ENCODE measurements at regions not wholly inside any gene's neighbourhood (a gene's known extent, or its start where the extent isn't known, plus 50 kb on each side); places are given as distances from the start of the nearest gene placed in this dataset.

DNA sequence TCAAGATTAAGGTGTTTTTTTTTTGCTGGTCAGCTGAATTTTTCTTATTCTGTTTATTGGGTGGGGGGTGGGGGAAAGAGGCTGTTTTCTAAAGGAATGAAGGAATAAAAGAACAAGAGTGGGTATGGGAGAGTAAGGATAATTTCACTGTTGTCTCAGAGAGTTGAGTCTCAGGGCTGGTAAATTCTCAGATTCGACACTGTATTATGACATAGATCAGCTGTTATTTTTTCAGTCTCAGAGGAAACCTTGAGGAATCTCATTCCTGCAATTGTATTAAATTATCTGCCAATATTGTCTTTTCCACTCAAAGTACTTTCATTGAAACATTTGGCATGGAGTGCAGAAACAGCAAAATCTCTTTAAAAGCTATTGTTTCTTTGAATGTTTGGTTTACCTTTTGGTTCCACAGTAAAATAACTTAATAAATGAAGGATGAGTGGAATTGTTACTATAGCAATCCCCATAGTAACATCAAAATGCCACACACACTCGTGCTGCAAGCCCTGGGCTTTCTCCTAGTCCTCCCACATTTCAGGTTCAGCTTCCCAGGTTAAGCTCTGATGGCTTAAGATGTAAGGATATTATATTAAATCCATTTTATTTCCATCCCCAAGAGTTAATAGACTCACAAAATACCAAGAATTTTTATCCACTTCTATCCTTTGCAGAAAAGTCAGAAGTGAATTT, 478.7 kb upstream of the TCF4 start:
- TF ChIP-seq, protein P1, sequence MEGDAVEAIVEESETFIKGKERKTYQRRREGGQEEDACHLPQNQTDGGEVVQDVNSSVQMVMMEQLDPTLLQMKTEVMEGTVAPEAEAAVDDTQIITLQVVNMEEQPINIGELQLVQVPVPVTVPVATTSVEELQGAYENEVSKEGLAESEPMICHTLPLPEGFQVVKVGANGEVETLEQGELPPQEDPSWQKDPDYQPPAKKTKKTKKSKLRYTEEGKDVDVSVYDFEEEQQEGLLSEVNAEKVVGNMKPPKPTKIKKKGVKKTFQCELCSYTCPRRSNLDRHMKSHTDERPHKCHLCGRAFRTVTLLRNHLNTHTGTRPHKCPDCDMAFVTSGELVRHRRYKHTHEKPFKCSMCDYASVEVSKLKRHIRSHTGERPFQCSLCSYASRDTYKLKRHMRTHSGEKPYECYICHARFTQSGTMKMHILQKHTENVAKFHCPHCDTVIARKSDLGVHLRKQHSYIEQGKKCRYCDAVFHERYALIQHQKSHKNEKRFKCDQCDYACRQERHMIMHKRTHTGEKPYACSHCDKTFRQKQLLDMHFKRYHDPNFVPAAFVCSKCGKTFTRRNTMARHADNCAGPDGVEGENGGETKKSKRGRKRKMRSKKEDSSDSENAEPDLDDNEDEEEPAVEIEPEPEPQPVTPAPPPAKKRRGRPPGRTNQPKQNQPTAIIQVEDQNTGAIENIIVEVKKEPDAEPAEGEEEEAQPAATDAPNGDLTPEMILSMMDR (IDR thresholded peaks at IDR 0.05; ENCODE audit: unreplicated experiment): no peak
- H3K27me3 Mint-ChIP-seq (ENCODE audit: low read depth): no peaks in the 10 kb centered on the region
- peaks cover 29% of the 10 kb centered on the region for H3K4me1 Mint-ChIP-seq
- peaks cover 16% of the 10 kb centered on the region for H3K9me3 Mint-ChIP-seq
- no peak for DNase-seq (ENCODE audit: low spot score in 2 of 2, unreplicated experiment in 2 of 2)
- peaks cover 3% of the 10 kb centered on the region for H3K36me3 Mint-ChIP-seq
- no peak overlapping the region for H3K4me3 Mint-ChIP-seq
- peak overlapping the region; percentile 44 for H3K27ac Mint-ChIP-seq

DNA sequence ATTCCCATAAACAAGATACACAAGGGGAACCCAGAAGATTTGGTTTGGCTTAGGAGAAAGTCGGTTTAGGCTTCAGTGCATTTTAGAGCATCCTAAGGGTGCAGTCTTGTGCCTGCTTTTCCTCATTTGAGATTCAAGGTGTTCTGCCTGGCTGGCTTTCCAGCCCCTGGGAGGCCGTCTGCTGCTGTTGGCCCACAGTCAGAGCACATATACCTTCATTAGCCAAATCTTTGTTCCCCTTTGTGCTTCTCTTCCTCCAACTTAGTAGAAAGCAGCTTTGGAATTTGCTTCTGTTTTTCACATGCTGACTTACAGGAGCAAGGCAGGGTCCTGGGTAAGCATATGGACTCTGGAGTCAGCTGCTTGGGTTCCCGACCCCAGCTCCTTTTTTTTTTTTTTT, 477.1 kb upstream of the TCF4 start:
- Mint-ChIP-seq H3K4me3 (no peak overlapping the region), H3K27ac (no peak overlapping the region), H3K36me3 (no peaks in the 10 kb centered on the region), H3K4me1 (peaks cover 29% of the 10 kb centered on the region), H3K9me3 (peaks cover 5% of the 10 kb centered on the region), H3K27me3 (ENCODE audit: low read depth) (no peaks in the 10 kb centered on the region)
- TF ChIP-seq, protein P1 (IDR thresholded peaks at IDR 0.05; ENCODE audit: unreplicated experiment): no peak
- DNase-seq (ENCODE audit: low spot score in 2 of 2, unreplicated experiment in 2 of 2): no peak

DNA sequence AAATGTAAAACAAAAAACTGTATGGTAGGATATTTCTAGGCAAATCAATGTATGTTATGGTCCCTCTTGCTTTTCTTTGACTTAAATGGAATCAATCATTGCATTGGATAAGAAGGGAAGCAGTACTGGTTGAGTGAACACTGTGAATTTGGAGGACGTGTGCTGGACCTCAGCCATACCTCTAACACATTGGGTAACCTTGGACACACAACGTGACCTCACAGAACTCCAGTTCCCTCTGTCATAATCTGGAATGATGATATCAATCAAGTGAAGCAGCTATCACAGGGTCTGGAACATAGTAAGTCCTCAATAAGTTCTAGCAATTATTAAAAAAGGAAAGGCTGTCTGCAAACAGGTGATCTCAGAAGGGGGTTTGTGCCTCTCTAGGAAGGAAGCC, 474.9 kb upstream of the TCF4 start:
- H3K4me3 Mint-ChIP-seq: no peak overlapping the region
- peaks cover 22% of the 10 kb centered on the region for H3K4me1 Mint-ChIP-seq
- TF ChIP-seq, protein P1 (IDR thresholded peaks at IDR 0.05; ENCODE audit: unreplicated experiment): no peak
- H3K9me3 Mint-ChIP-seq: no peaks in the 10 kb centered on the region
- no peak for DNase-seq (ENCODE audit: low spot score in 2 of 2, unreplicated experiment in 2 of 2)
- no peak overlapping the region for H3K27ac Mint-ChIP-seq
- no peaks in the 10 kb centered on the region for H3K36me3 Mint-ChIP-seq
- no peaks in the 10 kb centered on the region for H3K27me3 Mint-ChIP-seq (ENCODE audit: low read depth)

DNA sequence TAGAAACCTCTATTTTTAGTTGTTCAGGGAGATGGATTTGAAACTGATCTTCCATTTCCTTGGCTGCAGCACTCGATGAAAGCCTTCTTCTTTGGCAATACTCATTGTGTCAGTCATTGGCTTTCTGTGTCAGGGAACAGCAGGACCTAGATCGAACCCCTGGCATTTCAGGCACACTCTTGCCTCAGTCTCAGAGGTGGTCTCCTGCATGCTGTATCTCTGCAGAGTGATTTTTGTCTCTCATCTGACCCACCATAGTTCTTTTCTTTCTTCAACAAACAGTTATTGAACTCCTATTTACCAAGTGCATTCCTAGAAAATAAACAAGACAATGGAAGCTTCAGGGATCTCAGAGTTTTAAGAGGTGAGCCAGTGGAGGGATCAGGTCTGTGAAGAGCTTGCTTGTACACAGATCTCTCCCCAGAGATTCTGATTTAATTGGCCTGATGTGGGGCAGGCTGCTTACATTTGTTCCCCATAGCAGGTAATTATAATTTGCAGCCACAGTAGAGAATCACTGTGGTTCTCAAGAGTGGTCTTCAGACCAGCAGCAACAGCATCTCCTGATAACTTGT, 473.1 kb upstream of the TCF4 start:
- Mint-ChIP-seq H3K9me3 (no peaks in the 10 kb centered on the region), H3K4me1 (peaks cover 3% of the 10 kb centered on the region), H3K27ac (no peak overlapping the region), H3K4me3 (no peak overlapping the region), H3K36me3 (no peaks in the 10 kb centered on the region), H3K27me3 (ENCODE audit: low read depth) (no peaks in the 10 kb centered on the region)
- DNase-seq (ENCODE audit: low spot score in 2 of 2, unreplicated experiment in 2 of 2): no peak
- TF ChIP-seq, protein P1 (IDR thresholded peaks at IDR 0.05; ENCODE audit: unreplicated experiment): no peak

DNA sequence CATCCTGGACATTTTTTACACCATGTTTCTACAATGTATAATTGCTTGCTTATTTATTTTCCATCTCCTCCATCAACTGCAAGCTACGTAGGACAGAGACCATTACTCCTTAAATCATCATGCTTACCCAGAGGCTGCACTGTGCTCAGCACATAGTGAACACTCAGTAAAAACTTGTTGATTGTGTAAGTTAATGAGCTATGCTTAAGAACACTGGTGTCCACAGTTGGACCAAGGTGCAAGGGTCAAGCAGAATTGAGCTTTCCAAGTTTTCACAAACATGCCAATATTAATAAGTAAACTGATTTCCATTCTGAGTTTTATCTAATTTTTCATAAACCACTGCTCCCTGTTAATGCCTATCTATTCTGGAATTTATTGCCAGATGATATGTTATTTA, 464.2 kb upstream of the TCF4 start:
- no peak overlapping the region for H3K4me3 Mint-ChIP-seq
- H3K4me1 Mint-ChIP-seq: peaks cover 3% of the 10 kb centered on the region
- TF ChIP-seq, protein P1 (IDR thresholded peaks at IDR 0.05; ENCODE audit: unreplicated experiment): no peak
- no peak for DNase-seq (ENCODE audit: low spot score in 2 of 2, unreplicated experiment in 2 of 2)
- no peak overlapping the region for H3K27ac Mint-ChIP-seq
- peaks cover 8% of the 10 kb centered on the region for H3K36me3 Mint-ChIP-seq
- peaks cover 29% of the 10 kb centered on the region for H3K9me3 Mint-ChIP-seq
- no peaks in the 10 kb centered on the region for H3K27me3 Mint-ChIP-seq (ENCODE audit: low read depth)
